ENCODE measurements at regions not wholly inside any gene's neighbourhood (a gene's known extent, or its start where the extent isn't known, plus 50 kb on each side); places are given as distances from the start of the nearest gene placed in this dataset.
"Not testable (repeated sequence)": the region's sequence is repeated elsewhere in the genome, so short reads cannot be mapped to it uniquely, and the experiment has no call there.

GRCh38 chr13:40054422-40054821 is 399.0 kb downstream of the COG6 start:
- DNase-seq = not testable (repeated sequence)

GRCh38 chr13:40056898-40057619 is 401.6 kb downstream of the COG6 start:
- DNase-seq = no peak

GRCh38 chr13:40058757-40059236 is 403.3 kb downstream of the COG6 start:
- DNase-seq = no peak

- DNase-seq = no peak
Observed at GRCh38 chr13:40059540-40060232, 404.2 kb downstream of the COG6 start.

GRCh38 chr13:40060296-40061007 is 405.0 kb downstream of the COG6 start:
- peak; percentile 28 for DNase-seq

- no peak for DNase-seq
Observed at GRCh38 chr13:40061466-40062450, 406.3 kb downstream of the COG6 start.

- no peak for DNase-seq
Observed at GRCh38 chr13:40063278-40063698, 407.8 kb downstream of the COG6 start.

- no peak for DNase-seq
Observed at GRCh38 chr13:40063703-40064102, 408.2 kb downstream of the COG6 start.

GRCh38 chr13:40064154-40065097 is 409.0 kb downstream of the COG6 start:
- no peak for DNase-seq

GRCh38 chr13:40069173-40070044 is 413.9 kb downstream of the COG6 start:
- peak; percentile 36 for DNase-seq

GRCh38 chr13:40070357-40070756 is 414.9 kb downstream of the COG6 start:
- DNase-seq = no peak

- DNase-seq = no peak
Observed at GRCh38 chr13:40072663-40073120, 417.2 kb downstream of the COG6 start.

- DNase-seq = no peak
Observed at GRCh38 chr13:40074338-40074737, 418.9 kb downstream of the COG6 start.

GRCh38 chr13:40075281-40075680 is 419.8 kb downstream of the COG6 start:
- no peak for DNase-seq

GRCh38 chr13:40076765-40077362 is 421.4 kb downstream of the COG6 start:
- no peak for DNase-seq

- no peak for DNase-seq
Observed at GRCh38 chr13:40077396-40078027, 422.1 kb downstream of the COG6 start.

- DNase-seq = no peak
Observed at GRCh38 chr13:40079721-40080120, 424.3 kb downstream of the COG6 start.

GRCh38 chr13:40080676-40081075 is 425.2 kb downstream of the COG6 start:
- DNase-seq = no peak

- DNase-seq = no peak
Observed at GRCh38 chr13:40082639-40083038, 427.2 kb downstream of the COG6 start.

Measured in NCI-H1092 (cell line).